Neural progenitor cell (in vitro differentiated cells): ENCODE measurements at regions not wholly inside any gene's neighbourhood (a gene's known extent, or its start where the extent isn't known, plus 50 kb on each side); places are given as distances from the start of the nearest gene placed in this dataset.

ENCODE experiments used
- EZH2 ChIP-seq: fragments of 200-600 bp; sonication (generic); IDR thresholded peaks from 2 replicates; pipeline ENCODE4 v1.6.1; 2017; ENCODE audit warnings: antibody characterized with exemption, mild to moderate bottlenecking, moderate library complexity
- TF ChIP-seq, protein P1 (sequence below): fragments of 200-600 bp; sonication (generic); IDR thresholded peaks from 2 replicates; pipeline ENCODE4 v1.5.1; 2017; ENCODE audit warnings: antibody characterized with exemption, mild to moderate bottlenecking

DNA sequence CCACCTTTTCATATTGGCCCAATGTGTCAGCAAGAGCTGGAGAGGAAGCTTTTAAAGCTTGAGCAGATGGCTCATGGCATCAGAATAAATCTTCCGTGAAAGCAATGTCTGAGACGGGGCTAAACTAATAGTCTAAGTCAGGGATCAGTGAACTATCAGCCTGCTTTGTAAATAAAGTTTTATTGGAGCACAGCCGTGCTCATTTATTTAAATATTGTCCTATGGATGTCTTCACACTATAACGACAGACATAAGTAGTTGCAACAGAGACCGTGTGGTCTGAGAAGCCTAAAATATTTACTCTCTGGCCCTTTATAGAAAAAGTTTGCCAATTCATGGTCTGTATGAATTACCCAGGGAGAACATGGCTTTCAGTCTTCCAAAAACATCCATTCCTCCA is 85.6 kb upstream of the SLC44A1 start:
- TF ChIP-seq, protein P1, sequence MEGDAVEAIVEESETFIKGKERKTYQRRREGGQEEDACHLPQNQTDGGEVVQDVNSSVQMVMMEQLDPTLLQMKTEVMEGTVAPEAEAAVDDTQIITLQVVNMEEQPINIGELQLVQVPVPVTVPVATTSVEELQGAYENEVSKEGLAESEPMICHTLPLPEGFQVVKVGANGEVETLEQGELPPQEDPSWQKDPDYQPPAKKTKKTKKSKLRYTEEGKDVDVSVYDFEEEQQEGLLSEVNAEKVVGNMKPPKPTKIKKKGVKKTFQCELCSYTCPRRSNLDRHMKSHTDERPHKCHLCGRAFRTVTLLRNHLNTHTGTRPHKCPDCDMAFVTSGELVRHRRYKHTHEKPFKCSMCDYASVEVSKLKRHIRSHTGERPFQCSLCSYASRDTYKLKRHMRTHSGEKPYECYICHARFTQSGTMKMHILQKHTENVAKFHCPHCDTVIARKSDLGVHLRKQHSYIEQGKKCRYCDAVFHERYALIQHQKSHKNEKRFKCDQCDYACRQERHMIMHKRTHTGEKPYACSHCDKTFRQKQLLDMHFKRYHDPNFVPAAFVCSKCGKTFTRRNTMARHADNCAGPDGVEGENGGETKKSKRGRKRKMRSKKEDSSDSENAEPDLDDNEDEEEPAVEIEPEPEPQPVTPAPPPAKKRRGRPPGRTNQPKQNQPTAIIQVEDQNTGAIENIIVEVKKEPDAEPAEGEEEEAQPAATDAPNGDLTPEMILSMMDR, result no peak
- no peak for TF ChIP-seq EZH2
